RWPE1 (cell line): ENCODE measurements at regions not wholly inside any gene's neighbourhood (a gene's known extent, or its start where the extent isn't known, plus 50 kb on each side); places are given as distances from the start of the nearest gene placed in this dataset.

Experiments used
- CTCF ChIA-PET: fragments of 350-600 bp; sonication (Branson Sonifier 250); formaldehyde crosslinking; extraction: SDS; loops from one replicate; lab custom pipeline; 2021; lab: Yijun Ruan, JAX
- POLR2A ChIA-PET: fragments of 400-600 bp; formaldehyde crosslinking; extraction: SDS; loops from one replicate; lab custom pipeline; 2020; ENCODE audit warnings: antibody characterized with exemption; ENCODE audit not compliant: low non-redundant PET; lab: Yijun Ruan, JAX
- DNase-seq: peaks from one replicate; pipeline ENCODE4 v3.0.0; 2012; ENCODE audit warnings: low spot score
- H3K27ac ChIP-seq: fragments of 450-650 bp; 2 replicates; pipeline ENCODE4 v1.5.1; 2017
- CTCF ChIP-seq: fragments of 450-650 bp; conservative IDR thresholded peaks from 2 replicates; pipeline ENCODE4 v1.5.1; 2017; ENCODE audit warnings: low read depth, mild to moderate bottlenecking

DNA sequence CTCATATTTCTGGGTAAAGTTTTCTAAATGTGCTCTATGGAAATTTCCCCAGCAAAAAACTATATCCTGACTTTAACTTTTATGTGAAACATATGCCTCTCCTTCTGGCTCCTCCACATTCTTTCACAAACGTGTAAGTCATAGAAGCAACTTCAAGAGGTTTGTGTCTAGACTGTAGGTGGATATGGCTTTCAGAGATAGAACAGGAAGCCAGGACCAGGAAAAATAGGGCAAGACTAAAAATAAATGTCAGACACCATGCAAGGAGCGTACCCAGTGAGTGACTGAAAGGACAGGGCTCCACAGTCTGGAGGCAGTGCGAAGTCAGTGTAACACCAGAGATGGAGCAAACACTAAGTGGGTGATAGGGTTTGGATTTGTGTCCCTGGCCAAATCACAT lies 240.7 kb downstream of the COX7C start:
- ChIA-PET CTCF (no interaction called here), POLR2A (no interaction called here)
- H3K27ac ChIP-seq = no peak overlapping the region
- no peak for DNase-seq
- no peak for TF ChIP-seq CTCF

GRCh38 chr5:86861512-86861911 lies 243.8 kb downstream of the COX7C start:
- no peak for TF ChIP-seq CTCF
- no peak for DNase-seq
- ChIA-PET POLR2A (no interaction called here), CTCF (no interaction called here)
- H3K27ac ChIP-seq = no peak overlapping the region

- ChIA-PET CTCF (no interaction called here), POLR2A (no interaction called here)
- TF ChIP-seq CTCF = no peak
- no peak overlapping the region for H3K27ac ChIP-seq
- DNase-seq = no peak
Measured at GRCh38 chr5:86862093-86862492, 244.4 kb downstream of the COX7C start.

- POLR2A ChIA-PET = no interaction called here
- DNase-seq = no peak
- no peak overlapping the region for H3K27ac ChIP-seq
- CTCF ChIA-PET = no interaction called here
- no peak for TF ChIP-seq CTCF
Measured at GRCh38 chr5:86864051-86864450, 246.3 kb downstream of the COX7C start.

DNA sequence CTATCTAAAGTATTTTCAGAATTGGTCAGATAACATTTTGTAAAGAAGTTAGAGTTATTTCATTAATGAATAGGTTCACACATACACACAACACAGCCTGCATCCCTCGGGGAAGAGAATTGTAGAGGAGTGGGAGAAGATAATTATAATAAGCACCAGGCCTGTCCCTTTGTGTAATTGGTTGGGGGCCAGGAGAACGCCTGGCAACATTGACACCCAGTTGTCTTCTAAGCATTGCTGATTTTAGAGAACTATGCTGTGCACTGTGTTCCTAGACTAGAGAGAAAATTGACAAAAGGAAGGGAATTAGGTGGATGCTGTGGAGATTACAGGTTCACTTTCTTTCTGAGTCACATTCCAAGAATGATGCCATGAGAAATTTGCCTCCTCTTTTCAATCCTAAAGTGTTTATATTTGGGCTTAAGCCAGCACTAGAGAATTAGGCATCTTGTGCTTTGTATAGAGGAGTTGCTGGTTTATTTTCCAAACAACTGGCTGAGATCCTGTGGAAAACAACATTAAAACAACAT lies 247.6 kb downstream of the COX7C start:
- ChIA-PET CTCF (no interaction called here), POLR2A (no interaction called here)
- no peak for TF ChIP-seq CTCF
- H3K27ac ChIP-seq = no peak overlapping the region
- no peak for DNase-seq

DNA sequence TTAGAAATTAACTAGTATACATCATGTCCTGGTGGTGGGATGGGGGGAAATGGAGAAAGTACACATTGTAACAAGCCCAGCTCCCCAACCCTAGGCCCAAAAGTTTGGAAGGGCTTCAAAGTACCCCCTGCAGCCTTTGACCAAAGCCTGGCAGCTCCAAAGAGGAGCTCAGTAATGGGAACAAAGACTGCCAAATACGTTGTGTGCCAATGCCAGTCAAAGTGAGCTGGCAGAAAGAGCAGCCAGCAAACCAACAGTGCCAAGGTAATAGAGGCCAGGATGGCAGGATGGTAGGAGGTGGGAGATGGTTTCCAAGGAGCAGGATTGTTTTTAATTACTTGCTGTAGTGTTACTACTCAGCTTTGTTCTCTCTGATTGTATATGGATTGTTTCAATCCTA lies 248.3 kb downstream of the COX7C start:
- CTCF ChIA-PET = no interaction called here
- no peak for TF ChIP-seq CTCF

GRCh38 chr5:86869268-86869667 lies 251.5 kb downstream of the COX7C start:
- no peak for DNase-seq
- POLR2A ChIA-PET = no interaction called here
- CTCF ChIA-PET = no interaction called here
- no peak overlapping the region for H3K27ac ChIP-seq
- no peak for TF ChIP-seq CTCF

More for the DNA sequence above, 248.3 kb downstream of the COX7C start:
- POLR2A ChIA-PET = no interaction called here
- no peak overlapping the region for H3K27ac ChIP-seq
- DNase-seq = no peak
